HG02571 (cell line): ENCODE measurements at regions not wholly inside any gene's neighbourhood (a gene's known extent, or its start where the extent isn't known, plus 50 kb on each side); places are given as distances from the start of the nearest gene placed in this dataset.
"Not testable (repeated sequence)": the region's sequence is repeated elsewhere in the genome, so short reads cannot be mapped to it uniquely, and the experiment has no call there.

Experiments used
- ATAC-seq: cut with Tn5 transposase; IDR thresholded peaks from one replicate; pipeline ENCODE4 v1.9.1; 2021; ENCODE audit warnings: mild to moderate bottlenecking, moderate library complexity; ENCODE audit not compliant: unreplicated experiment

DNA sequence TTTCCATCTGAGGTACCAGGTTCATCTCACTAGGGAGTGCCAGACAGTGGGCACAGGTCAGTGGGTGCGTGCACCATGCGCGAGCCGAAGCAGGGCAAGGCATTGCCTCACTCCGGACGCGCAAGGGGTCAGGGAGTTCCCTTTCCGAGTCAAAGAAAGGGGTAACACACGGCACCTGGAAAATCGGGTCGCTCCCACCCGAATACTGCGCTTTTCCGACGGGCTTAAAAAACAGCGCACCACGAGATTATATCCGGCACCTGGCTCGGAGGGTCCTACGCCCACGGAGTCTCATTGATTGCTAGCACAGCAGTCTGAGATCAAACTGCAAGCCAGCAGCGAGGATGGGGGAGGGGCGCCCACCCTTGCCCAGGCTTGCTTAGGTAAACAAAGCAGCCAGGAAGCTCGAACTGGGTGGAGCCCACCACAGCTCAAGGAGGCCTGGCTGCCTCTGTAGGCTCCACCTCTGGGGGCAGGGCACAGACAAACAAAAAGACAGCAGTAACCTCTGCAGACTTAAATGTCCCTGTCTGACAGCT is 242.5 kb downstream of the CYLC2 start:
- ATAC-seq: not testable (repeated sequence)

DNA sequence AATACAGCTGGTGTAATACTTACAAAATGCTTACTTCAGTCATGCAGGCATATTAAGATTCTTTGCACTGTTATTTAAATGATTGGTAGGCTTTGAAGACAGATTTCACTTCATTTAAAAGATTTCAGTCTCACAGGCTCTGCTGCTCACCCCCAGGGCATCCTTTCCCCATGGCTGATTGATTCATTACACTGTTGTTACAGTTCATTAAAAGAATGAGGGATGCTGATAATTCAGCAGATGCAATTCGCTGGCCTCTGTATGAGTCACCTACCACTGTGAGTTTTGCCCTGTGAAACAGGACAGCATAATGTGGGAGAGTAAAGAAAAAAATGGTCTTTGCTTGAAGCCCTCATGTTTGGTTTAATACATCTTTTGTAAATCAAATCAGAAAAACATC is 246.9 kb downstream of the CYLC2 start:
- no peak for ATAC-seq

DNA sequence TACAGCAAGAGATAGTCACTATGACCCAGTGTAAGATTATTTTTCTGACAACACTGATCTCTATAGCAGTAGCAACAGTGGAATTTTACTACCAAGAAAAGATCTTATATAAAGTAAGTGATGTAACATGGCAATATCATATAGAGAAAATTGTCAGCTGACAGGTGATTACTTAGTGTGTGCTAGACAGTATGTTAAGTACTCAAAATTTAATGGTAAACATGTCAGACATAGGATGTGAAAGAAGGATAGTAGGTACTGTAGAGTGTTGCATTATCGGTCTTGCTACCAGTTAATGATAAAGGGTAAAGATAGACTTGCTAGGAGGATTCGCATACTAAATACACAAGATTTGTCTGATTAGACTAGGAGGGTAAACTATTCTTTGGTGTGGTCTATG is 247.4 kb downstream of the CYLC2 start:
- no peak for ATAC-seq

DNA sequence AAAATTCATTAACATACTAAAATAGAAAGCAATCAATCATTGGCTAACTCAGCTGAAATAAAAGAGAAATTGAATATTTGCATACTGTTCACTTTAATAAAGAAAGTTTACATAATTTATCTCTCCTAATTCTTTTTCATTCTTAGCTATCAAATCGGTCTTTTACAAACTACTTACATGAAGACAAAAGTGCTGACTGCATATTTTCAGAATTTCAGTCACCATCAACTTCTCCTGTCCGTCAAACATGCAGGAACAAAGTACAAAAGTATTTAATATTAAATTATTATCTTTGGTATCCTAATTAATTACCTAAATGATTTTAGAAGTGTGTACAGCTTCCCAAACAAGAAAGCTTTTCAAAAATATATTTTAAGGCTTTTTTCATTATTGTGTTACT is 248.4 kb downstream of the CYLC2 start:
- no peak for ATAC-seq

DNA sequence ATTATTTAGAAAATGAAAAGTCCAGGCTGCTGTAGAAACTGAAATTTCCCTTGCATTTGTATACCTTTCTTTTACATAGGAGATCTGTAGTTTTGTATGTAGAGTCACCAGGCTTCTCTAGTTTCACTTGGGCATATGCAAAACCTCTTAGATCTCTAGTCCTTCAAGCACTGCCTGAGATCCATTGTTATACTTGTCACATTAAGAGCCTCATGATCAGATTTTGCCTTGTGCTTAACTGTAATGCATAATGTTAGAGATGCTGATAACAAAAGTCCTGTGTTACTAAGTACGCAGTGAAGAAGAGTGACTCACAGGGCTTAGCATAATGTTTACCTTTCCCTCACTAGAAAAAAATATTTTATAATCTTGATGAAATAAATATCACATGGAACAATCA is 250.2 kb downstream of the CYLC2 start:
- no peak for ATAC-seq

DNA sequence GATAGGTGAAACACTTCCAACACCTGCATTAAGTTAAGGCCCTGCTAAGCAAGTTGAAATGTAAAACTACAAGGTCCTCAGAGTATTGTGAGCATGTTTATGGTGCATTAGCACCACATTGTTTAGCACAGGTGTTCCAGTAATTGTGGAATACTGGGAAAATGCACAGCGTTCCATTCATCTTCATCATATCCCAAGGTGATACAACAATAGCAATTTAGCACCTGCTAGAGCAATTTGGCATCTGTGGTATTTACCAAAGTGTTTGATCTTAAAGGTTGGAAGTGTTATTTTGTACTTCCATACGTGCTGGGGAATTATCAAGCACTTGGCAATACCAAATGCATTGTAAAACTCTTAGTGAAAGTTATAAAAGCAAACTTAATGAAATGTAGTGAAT is 266.8 kb downstream of the CYLC2 start:
- no peak for ATAC-seq

DNA sequence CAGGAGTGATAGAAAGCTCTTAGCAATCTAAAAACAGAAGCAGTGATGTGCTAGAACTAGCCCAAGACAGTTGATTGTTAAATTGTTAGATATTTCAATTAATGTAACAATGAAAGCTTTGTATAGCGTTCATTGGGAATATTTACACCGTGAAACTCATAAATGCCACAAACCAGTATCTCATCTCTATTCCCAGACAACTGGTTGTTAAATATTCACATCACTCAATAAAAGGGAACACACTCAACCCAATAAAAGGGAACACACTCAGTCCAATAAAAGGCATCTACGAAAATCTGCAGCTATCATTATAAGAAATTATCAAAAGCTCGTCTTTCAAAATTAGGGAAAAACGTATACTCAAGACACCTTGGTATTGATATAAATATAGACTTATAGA is 270.9 kb downstream of the CYLC2 start:
- ATAC-seq: no peak

DNA sequence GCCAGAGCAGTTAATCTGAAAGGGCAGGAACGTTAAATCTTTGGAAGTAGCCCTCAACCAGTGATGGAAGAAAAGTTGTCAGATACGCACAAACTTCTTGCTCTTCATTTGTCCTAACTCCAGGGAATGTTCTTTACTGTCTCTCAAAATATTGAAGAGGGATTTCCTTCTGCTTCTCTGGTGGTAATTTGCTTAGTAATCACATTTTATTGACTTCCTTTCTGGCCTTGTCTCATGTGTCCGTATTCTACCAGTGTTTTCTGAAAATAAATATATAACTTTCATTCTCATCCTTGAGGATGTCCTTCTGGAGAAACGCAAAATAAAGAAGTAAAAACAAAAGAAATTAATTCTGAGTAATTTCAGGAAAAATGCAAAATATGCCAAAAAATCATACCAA is 282.1 kb downstream of the CYLC2 start:
- no peak for ATAC-seq

DNA sequence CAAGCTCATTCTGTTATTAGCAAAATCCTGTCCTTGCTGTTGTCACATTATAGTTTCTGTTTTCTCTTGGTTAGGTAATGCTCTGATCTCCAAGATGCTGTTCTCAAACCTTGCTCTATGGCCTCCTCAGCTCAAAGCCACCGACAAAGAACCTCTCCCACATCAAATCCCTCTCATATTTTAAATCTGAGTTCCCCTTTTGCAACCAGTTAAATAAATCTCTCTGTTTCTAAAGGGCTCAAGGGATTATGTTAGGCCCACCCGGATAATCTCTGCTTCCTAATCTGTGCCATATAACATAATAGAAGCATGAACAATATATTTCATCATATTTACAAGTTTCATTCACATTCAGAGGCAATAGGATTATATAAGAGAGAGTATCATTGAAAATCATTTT is 286.0 kb downstream of the CYLC2 start:
- ATAC-seq: no peak

DNA sequence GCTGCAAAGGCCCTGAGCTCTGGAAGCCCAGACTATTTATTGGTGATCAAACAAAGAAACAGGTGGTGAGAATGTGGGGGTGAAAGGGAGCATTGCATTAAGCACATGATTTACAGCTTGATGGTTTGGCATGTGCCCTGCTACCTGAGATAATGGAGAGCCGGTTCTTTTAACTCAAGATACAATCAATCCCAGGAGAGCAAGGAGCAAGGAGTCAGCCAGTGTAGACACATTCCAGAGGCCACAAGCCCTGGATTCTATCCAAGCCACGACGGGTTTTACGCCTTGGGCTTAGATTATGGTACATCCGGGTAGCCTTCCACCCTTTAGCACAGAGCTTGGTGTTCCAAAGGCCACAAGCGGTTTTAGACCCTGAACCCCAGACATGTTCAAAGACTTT is 292.2 kb downstream of the CYLC2 start:
- no peak for ATAC-seq

DNA sequence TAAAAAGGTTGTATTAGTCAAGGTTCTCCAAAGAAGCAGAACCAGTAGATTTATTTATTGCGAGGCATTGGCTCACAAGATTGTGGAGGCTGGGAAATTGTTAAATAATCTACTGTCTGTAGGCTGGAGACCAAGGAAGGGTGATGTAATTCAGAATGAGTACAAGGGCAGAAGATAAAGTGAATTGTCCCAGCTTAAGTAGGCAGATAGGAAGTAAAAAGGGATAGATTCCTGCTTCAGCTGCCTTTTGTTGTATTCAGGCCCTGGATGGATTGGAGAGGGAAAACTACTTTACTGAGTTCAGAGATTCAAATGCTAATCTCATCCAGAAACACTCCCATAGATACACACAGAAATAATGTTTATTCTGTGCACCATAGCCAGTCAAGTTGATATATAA is 301.1 kb downstream of the CYLC2 start:
- ATAC-seq: no peak

DNA sequence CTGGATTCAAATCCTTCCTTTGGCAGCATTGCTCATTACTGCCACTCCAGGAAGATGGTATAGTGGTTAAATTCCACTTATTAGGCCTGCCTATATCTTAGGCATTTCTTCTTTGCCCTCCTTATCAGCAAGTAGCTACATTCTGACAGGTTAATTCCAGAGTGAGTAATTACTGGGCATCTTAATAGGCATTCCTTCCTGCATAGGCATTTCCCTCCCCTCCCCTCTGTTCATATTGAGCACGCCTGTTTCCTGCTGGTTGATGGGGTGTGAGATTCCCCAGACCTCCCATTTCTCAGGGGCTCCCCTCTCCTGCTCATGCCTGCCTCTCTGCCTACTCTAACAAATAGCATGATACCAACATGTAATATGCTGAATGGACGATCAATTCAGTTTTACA is 305.9 kb downstream of the CYLC2 start:
- ATAC-seq: no peak

DNA sequence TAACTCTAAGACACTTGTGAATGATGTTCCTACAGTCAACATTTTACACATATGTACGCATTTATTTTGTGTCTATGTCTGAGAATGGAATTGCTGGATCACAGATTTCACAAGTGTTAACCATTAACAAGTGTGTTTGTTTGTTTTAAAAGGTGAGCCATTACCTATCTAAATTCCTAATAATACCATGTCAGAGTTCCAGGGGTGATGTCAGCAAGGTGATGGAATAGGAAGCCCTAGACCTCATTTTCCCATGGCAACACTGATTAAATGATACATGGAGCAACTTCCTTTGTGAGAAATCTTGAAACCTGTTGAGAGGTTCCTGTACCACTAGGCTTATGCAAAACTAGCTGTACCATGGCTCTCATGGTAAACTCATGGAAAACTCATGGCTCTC is 309.7 kb downstream of the CYLC2 start:
- no peak for ATAC-seq

DNA sequence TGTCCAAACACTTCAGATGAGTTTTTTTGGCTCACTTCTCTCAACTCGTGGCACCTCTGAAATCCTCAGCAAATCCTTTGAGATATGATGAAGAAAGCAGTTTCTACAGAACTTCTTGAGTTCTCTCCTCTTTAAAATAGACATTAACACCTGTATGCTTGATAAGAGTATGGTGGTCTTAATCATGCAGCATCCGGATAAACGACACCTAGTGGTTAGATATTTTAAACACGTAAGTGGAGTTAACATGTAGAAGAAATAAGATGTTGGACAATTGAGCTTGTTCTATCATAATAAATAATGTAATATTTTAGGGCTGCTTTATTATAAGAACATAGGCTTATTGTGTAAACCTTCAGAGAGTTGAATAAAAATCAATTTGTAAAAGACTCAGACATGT is 324.8 kb downstream of the CYLC2 start:
- ATAC-seq: no peak

DNA sequence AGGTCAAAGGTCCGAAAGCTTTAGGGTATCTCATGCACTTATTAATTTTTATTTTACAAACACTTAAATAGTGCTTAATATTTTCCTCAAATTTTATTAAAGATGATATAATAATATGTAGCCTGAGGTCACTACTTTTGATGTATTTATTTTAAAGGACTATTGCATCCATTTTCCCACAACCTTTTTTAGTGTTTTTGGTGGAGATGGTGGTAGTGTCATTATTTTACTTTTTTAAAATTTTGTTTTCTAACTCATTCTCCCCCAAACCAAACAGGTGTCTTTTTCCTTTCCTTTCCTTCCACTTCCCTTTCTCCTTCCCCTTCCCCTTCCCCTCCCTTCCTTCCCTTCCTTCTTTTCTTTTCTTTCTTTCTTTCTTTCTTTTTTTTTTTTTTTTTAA is 328.6 kb downstream of the CYLC2 start:
- no peak for ATAC-seq

DNA sequence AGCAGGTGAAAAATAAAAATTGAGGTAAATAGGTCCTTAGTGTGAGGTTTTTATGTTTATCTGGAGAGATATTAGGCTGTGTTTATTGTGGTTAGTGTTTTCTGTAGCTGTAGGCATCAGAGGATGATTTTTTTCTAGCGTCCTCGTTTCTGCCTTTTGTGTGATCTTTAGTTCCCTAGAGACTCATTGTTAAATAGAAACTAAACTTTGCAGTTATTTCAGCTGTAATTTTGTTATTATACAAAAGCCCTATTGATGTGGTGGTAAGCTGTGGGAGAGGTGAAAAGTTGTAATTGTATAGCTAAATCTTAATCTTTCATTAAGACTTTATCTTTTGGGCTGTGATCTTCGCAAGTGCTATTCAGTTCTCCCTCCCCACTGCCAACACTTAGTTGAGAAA is 340.3 kb downstream of the CYLC2 start:
- ATAC-seq: no peak

DNA sequence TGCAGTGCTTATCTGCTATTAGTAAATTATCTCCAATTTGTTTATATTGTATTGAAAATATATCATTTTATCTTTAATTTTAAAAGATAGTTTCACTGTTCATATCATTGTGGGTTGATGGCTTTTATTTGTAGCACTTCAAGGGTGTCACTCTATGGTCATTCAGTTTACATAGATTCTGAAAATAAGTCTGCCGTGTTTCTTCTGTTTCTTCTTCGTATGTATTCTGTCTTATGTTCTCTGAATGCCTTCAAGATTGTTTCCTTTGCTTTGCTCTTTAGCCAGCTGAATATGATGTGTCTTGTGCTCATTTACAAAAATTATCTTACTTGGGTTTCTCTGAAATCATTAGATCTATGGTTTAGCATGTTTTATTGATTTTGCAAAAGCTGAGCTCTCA is 359.9 kb downstream of the CYLC2 start:
- no peak for ATAC-seq

DNA sequence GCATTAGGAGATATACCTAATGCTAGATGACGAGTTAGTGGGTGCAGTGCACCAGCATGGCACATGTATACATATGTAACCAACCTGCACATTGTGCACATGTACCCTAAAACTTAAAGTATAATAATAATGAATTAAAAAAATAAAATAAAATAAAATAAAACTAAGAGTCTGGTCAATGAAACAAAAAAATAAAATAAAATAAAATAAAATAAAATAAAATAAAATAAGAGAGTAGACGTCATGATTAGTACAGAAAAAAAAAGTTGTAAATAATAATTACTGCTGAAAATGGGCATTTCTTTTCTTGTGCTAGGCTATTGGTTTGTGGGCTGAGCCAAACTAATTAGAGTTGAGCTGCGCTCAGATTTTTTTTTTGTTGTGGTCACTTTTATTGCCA is 362.8 kb downstream of the CYLC2 start:
- not testable (repeated sequence) for ATAC-seq

DNA sequence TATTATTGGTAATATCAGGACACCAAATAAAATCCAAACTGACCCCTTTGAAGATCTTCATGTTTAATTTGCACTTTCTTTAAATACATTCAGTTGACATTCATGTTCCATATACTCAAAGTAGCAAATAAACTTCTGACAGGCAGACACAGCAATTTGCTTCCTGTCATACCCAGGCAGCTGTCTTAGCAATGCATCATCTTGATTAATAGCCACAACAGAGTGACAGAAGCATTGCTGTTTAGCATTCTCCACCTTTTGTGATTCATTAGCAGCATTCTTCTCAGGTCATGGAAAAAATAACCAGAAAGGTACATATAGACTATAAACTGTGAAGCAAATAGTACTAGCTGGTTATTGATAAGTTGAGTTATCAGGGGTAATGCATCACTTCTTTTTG is 366.8 kb downstream of the CYLC2 start:
- no peak for ATAC-seq

DNA sequence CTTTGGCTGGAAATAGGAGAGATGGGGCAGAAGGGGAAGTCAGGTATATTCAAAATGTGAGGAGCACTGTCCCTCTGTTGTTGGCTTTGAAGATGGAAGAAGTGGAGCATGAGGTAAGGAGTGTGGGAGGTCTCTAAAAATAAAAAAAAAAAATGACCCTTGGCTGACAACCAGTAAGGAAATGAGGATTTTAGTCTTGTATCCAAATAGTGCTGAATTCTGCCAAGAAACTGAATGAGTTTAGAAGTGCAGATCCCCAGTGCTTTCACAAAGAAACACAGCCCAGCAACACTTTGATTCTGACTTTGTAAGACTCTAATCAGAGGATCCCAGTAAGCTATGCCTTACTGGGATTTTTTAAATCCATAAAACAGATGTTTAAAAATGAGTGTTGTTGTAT is 367.9 kb downstream of the CYLC2 start:
- no peak for ATAC-seq

DNA sequence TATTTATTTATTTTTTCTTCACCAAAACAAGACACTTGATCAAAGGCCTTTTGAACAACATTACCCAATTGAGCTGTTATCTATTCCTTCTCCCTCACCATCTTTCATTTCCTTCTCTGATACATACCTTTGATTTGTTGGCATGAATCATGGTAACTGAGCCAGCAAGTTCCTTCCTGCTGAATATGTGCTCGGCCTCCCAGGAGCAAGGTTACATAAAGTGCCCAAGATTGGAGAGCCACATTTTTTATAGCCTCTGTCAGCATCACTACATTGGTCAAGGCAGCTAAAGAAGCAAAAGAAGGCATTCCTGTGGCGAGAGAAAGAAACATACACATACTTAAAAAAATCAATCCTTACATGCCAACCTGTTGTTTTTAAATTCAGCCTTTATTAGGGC is 369.6 kb downstream of the CYLC2 start:
- ATAC-seq: no peak

DNA sequence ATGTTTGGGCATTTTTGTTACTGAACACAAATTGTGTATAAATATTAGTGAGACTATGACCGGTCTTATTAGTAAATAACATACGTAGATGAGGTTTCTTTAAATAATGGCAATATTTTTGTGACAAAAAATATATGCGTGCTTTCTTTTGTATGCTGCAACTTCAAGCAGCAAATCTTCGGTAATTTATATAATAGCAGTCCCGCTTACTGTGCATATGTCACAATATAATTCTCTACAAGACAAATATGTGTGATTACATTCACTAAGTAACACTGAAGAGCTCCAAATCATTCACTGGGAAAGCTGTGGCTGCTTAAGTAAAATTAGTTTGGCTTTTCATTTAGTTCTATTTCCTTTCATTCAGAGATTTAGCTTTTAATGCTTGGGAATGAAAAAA is 376.0 kb downstream of the CYLC2 start:
- no peak for ATAC-seq

DNA sequence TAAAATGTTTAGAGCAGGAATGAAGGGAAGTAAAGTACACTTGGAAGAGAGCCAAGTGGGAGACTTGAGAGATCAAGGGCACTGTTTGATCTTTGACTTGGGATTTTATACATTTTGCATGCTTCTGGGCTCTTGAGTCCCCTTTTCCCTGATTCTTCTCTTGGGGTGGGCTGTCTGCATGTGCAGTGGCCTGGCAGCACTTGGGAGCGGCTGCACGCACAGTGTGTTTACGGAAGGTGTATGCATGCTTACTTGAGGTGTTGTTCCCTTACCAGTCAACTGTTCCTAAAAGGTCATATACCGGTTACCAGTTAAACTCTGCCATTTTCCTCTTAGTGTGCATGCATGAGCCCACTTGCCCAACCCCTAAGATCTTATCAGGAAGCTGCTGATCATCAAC is 377.7 kb downstream of the CYLC2 start:
- ATAC-seq: no peak

DNA sequence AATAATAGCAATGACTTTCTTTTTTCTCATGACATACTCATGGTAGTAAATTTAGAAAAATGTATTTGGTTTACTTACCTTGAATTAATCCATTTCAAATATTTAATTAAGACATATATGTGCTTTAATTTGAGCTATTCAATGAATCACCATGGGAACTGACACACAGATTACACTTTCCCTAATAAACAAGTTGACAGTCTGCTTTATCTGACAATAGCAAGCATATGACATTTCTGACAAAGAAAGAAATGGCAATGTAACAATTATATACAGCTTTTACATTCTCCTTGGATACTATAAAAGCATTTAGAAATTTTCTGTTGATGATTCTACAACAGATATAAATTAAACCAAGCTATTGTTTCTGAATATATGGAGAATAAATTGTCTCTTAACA is 382.5 kb downstream of the CYLC2 start:
- no peak for ATAC-seq
